WTC11 (cell line): ENCODE measurements at regions not wholly inside any gene's neighbourhood (a gene's known extent, or its start where the extent isn't known, plus 50 kb on each side); places are given as distances from the start of the nearest gene placed in this dataset.

Experiments
- ATAC-seq: fragments of 200-7000 bp; cut with Tn5 transposase; 2 replicates; pipeline ENCODE4 v1.10.0; 2021; ENCODE audit warnings: mild to moderate bottlenecking, moderate library complexity
- CTCF ChIA-PET: fragments of 300-600 bp; sonication (Branson Sonifier 250); formaldehyde crosslinking; loops from one replicate; lab custom pipeline; 2021; ENCODE audit warnings: antibody characterized with exemption; lab: Charles Lee
- POLR2A ChIA-PET: fragments of 350-600 bp; sonication (Branson Sonifier 250); formaldehyde crosslinking; loops from one replicate; lab custom pipeline; 2021; ENCODE audit warnings: antibody characterized with exemption; lab: Charles Lee
- DNase-seq: peaks from one replicate; pipeline ENCODE4 v3.0.0; 2021; ENCODE audit warnings: low spot score
- H3K27ac Mint-ChIP-seq: 2 replicates; pipeline ENCODE4 v1.8.0; 2021; ENCODE audit warnings: mixed read lengths
- H3K27me3 Mint-ChIP-seq: 2 replicates; pipeline ENCODE4 v1.8.0; 2021; ENCODE audit warnings: low read depth, mild to moderate bottlenecking, moderate library complexity, mixed read lengths
- H3K36me3 Mint-ChIP-seq: 2 replicates; pipeline ENCODE4 v1.8.0; 2021; ENCODE audit warnings: mixed read lengths
- H3K4me1 Mint-ChIP-seq: 2 replicates; pipeline ENCODE4 v1.8.0; 2022; ENCODE audit warnings: mixed read lengths
- H3K4me3 Mint-ChIP-seq: 2 replicates; pipeline ENCODE4 v1.8.0; 2021; ENCODE audit warnings: mild to moderate bottlenecking, moderate library complexity, mixed read lengths
- H3K9me3 Mint-ChIP-seq: 2 replicates; pipeline ENCODE4 v1.8.0; 2021; ENCODE audit warnings: mixed read lengths
- ARID4B ChIP-seq: sonication (generic); formaldehyde crosslinking; IDR thresholded peaks from 2 replicates; pipeline ENCODE4 v1.8.0; 2023; ENCODE audit warnings: missing genetic modification reagents, mild to moderate bottlenecking, borderline replicate concordance
- CBFB ChIP-seq: sonication (generic); formaldehyde crosslinking; IDR thresholded peaks from 2 replicates; pipeline ENCODE4 v1.8.1; 2022; ENCODE audit warnings: mild to moderate bottlenecking, low read depth, missing genetic modification reagents
- ERG ChIP-seq: fragments of 250-450 bp; sonication (Bioruptor Pico); IDR thresholded peaks from 2 replicates; pipeline ENCODE4 v1.8.0; 2021; ENCODE audit warnings: mild to moderate bottlenecking
- FOXP1 ChIP-seq: sonication (generic); formaldehyde crosslinking; IDR thresholded peaks from 2 replicates; pipeline ENCODE4 v1.8.0; 2022; ENCODE audit warnings: missing genetic modification reagents, mild to moderate bottlenecking, moderate library complexity, borderline replicate concordance
- FOXP4 ChIP-seq: sonication (generic); formaldehyde crosslinking; IDR thresholded peaks from 2 replicates; pipeline ENCODE4 v1.8.0; 2022; ENCODE audit warnings: mild to moderate bottlenecking, missing genetic modification reagents
- GTF2I ChIP-seq: fragments of 250-450 bp; sonication (Bioruptor Pico); conservative IDR thresholded peaks from 2 replicates; pipeline ENCODE4 v1.4.0; 2021; ENCODE audit warnings: mild to moderate bottlenecking
- JUN ChIP-seq: sonication (generic); formaldehyde crosslinking; IDR thresholded peaks from 2 replicates; pipeline ENCODE4 v1.8.0; 2023; ENCODE audit warnings: mild to moderate bottlenecking, missing genetic modification reagents
- OVOL2 ChIP-seq: fragments of 250-450 bp; sonication (Bioruptor Pico); IDR thresholded peaks from 2 replicates; pipeline ENCODE4 v1.9.0; 2021; ENCODE audit warnings: mild to moderate bottlenecking, borderline replicate concordance
- PREB ChIP-seq: sonication (generic); formaldehyde crosslinking; IDR thresholded peaks from 2 replicates; pipeline ENCODE4 v1.8.1; 2022; ENCODE audit warnings: mild to moderate bottlenecking, missing genetic modification reagents, moderate library complexity, borderline replicate concordance
- SMAD4 ChIP-seq: sonication (generic); formaldehyde crosslinking; IDR thresholded peaks from 2 replicates; pipeline ENCODE4 v1.8.0; 2022; ENCODE audit warnings: mild to moderate bottlenecking, missing genetic modification reagents
- TP53 ChIP-seq: sonication (generic); formaldehyde crosslinking; IDR thresholded peaks from 2 replicates; pipeline ENCODE4 v1.8.1; 2023; ENCODE audit warnings: mild to moderate bottlenecking, missing genetic modification reagents
- ZSCAN18 ChIP-seq: fragments of 250-450 bp; sonication (Bioruptor Pico); IDR thresholded peaks from 2 replicates; pipeline ENCODE4 v2.1.2; 2022; ENCODE audit warnings: mild to moderate bottlenecking, moderate library complexity
- TF ChIP-seq, protein P1 (sequence below): fragments of 250-450 bp; sonication (Bioruptor Pico); IDR thresholded peaks from 2 replicates; pipeline ENCODE4 v1.9.0; 2021; ENCODE audit warnings: mild to moderate bottlenecking
- TF ChIP-seq, protein P2 (sequence below): sonication (generic); formaldehyde crosslinking; IDR thresholded peaks from 2 replicates; pipeline ENCODE4 v1.8.1; 2022; ENCODE audit warnings: low read depth, mild to moderate bottlenecking, moderate library complexity, missing genetic modification reagents, borderline replicate concordance
- TF ChIP-seq, protein P3 (sequence below): sonication (generic); formaldehyde crosslinking; IDR thresholded peaks from 2 replicates; pipeline ENCODE4 v1.8.0; 2022; ENCODE audit warnings: mild to moderate bottlenecking, missing genetic modification reagents

DNA sequence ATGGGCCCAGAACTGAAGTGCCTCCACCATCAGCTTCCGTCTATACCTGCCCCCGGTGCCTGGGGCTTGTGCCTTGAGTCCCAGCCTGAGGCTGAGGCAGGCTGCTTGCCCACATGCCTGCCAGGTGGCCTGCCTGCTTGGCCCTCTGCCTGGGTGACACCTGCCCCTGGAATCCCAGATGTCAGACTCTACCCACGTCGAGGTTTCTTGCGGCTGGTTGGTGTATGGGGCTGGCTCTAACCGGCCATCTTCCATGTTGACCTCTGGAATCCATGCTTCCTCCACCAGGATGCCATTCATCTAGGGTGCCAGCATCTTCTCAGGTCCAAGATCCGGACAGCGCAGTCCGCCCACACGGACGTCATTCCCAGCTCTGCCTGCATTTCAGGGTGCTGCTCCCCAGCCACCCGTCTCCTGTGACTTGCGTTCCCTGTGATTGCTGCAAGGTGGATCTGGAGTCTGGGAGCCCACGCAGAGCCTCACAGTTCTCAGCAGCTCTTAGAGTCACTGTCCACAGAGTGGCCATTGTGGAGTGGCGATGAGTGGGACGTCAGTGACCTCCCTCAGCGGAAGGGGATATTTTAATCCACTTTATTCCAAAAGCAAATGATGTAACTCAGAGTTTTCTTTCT, 298.1 kb downstream of the TCERG1L start:
- ATAC-seq (no peak), DNase-seq (no peak)
- TF ChIP-seq, protein P1, sequence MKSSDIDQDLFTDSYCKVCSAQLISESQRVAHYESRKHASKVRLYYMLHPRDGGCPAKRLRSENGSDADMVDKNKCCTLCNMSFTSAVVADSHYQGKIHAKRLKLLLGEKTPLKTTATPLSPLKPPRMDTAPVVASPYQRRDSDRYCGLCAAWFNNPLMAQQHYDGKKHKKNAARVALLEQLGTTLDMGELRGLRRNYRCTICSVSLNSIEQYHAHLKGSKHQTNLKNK = no peak
- TF ChIP-seq OVOL2 (CRISPR knock-in tag) = no peak
- no peak for TF ChIP-seq CBFB (CRISPR knock-in tag)
- TF ChIP-seq PREB = no peak
- TF ChIP-seq ZSCAN18 = no peak
- no peak for TF ChIP-seq FOXP1
- no peak for TF ChIP-seq GTF2I (CRISPR knock-in tag)
- TF ChIP-seq ERG (CRISPR knock-in tag) = no peak
- TF ChIP-seq TP53 (CRISPR knock-in tag) = no peak
- TF ChIP-seq ARID4B (CRISPR knock-in tag) = no peak
- TF ChIP-seq, protein P2, sequence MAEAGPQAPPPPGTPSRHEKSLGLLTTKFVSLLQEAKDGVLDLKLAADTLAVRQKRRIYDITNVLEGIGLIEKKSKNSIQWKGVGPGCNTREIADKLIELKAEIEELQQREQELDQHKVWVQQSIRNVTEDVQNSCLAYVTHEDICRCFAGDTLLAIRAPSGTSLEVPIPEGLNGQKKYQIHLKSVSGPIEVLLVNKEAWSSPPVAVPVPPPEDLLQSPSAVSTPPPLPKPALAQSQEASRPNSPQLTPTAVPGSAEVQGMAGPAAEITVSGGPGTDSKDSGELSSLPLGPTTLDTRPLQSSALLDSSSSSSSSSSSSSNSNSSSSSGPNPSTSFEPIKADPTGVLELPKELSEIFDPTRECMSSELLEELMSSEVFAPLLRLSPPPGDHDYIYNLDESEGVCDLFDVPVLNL = no peak
- no peak for TF ChIP-seq JUN (CRISPR knock-in tag)
- no peak for TF ChIP-seq FOXP4 (CRISPR knock-in tag)
- no peak for TF ChIP-seq SMAD4 (CRISPR knock-in tag)
- TF ChIP-seq, protein P3, sequence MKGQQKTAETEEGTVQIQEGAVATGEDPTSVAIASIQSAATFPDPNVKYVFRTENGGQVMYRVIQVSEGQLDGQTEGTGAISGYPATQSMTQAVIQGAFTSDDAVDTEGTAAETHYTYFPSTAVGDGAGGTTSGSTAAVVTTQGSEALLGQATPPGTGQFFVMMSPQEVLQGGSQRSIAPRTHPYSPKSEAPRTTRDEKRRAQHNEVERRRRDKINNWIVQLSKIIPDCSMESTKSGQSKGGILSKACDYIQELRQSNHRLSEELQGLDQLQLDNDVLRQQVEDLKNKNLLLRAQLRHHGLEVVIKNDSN (CRISPR knock-in tag) = no peak
- H3K9me3 Mint-ChIP-seq = peaks cover 65% of the 10 kb centered on the region
- ChIA-PET CTCF (no interaction called here), POLR2A (no interaction called here)
- no peak overlapping the region for H3K4me3 Mint-ChIP-seq
- no peak overlapping the region for H3K27ac Mint-ChIP-seq
- peaks cover 6% of the 10 kb centered on the region; the same call in 1 of the 2 replicates for H3K4me1 Mint-ChIP-seq
- peaks cover 54% of the 10 kb centered on the region for H3K36me3 Mint-ChIP-seq
- peaks cover 7% of the 10 kb centered on the region for H3K27me3 Mint-ChIP-seq
